HT-29 (cell line): ENCODE measurements at regions not wholly inside any gene's neighbourhood (a gene's known extent, or its start where the extent isn't known, plus 50 kb on each side); places are given as distances from the start of the nearest gene placed in this dataset.

Experiments
- DNase-seq: peaks from one replicate; pipeline ENCODE4 v3.0.0-alpha.2; 2015; ENCODE audit warnings: low spot score

DNA sequence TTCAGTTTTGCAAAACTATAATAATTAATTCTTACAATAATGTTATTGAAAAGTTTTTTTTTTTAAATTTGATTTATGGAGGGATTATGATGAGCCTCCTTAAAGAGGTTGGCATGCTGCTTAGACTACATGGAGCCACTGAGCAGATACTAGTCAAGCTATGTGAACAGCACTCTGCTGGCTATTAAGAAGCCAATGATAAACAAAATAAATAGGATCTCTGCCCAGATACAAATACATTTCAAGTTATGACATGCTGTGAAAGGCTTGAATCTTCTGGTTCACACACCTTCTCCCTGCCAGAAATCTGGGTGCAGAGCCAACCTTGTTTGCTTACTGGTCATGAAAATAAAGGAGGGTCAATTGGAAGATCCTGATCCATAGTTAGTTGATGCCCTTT lies 107.4 kb upstream of the NAV3 start:
- no peak for DNase-seq

DNA sequence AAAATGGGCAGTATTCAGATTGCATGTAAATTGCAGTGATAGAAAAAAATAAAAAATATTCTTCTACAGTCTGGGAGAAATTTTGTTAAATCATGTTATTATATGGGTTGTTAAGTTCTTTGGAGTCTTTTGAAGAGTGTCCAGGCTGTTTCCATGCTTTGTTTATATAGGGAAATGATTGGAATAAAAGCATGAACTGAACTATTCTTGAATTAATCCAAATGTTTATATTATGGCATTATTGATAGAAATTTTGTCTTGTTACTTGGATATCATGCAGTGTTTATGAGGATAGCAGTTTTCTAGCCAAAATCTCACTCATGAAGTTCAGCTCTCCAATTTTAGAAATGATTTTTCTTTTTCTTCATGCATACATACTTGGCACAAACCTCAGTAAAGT lies 108.2 kb upstream of the NAV3 start:
- DNase-seq, result no peak

GRCh38 chr12:77720258-77720657 lies 110.4 kb upstream of the NAV3 start:
- no peak for DNase-seq

GRCh38 chr12:77710209-77710608 lies 120.5 kb upstream of the NAV3 start:
- DNase-seq, result no peak

DNA sequence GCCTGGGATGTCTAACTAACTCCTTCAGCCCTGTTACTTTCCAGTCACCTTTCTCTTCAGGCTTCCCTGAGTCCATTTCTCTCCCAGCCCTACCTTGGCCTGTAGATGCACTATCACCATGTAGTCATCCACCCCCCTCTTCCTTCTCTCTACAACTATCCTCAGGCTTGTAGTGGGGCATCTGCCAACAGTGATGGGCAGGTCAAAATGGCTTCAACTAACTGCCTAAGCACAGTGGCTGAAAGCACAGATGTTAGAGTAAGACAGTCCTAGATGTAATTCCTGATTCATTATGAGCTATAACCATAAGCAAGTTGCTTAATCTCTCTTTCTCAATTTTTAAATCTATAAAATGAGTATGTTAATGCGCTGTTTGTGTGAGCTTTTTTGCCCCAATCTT lies 133.6 kb upstream of the NAV3 start:
- DNase-seq, result no peak

GRCh38 chr12:77696183-77696582 lies 134.5 kb upstream of the NAV3 start:
- DNase-seq, result no peak

DNA sequence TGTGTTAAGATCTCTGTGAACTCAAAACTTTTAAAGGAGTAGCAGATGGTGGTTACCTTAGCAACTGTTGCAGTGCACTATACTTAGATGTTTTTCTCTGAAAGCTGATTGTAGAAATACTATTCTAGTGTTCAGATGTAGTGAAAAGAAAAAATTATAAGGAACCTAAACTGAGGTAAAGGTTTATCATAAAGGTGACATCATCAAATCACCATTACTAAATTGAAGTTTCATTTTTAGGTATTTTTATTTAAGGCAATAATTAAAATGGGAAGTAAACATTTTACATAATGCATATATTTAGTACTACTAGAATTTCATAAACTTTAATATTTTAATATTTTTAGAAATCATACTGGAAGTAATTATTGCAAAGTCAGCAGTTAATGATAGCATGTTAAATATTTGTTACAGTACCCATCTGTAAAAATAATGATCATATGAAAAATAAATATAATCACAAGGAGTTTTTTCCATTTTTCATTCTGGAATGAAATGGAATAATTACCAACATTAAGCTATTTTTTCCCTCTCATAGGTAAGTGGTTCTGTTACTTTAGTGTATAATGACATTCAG lies 141.1 kb upstream of the NAV3 start:
- no peak for DNase-seq

DNA sequence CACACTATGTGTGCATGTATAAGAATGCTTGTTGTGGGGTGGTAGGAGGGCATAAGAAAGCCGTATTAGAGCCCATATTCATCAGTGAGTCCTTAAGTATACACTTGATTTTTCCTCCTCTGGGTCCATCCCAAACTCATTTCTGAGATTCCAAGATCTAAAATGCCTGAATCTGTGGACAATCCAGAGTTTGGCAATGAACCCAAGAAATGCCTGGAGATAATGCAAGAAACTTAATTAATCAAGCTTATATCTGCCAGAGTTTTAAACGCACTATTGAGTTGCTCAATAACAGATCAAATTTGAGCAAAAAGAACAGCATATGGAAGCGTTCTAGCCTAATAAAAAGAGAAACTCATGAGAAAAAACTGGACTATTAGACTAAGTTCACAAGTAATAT lies 143.4 kb upstream of the NAV3 start:
- no peak for DNase-seq

DNA sequence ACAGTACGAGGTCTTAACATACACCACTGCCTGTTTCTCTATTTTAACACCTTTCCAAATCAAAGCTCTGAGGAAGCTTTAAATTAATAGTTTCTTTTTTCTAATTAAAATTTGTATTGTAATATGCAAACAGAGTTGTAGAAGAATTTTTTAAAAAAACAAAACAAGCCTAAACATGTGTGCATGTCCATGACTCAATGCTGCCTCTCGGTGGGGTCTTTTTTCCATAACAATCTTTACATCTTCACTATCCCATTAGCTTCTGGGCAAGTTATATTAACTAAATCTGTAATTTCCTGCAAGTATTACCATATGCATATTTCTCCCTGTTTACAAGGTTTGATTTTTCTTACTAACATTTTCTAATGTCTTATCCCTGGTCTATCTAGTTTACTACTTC lies 143.9 kb upstream of the NAV3 start:
- DNase-seq, result peak; percentile 21

GRCh38 chr12:77685901-77686300 lies 144.8 kb upstream of the NAV3 start:
- DNase-seq, result no peak

- DNase-seq, result peak; percentile 80
Observed at GRCh38 chr12:77685112-77685511, 145.6 kb upstream of the NAV3 start.

GRCh38 chr12:77682488-77682887 lies 148.2 kb upstream of the NAV3 start:
- no peak for DNase-seq

DNA sequence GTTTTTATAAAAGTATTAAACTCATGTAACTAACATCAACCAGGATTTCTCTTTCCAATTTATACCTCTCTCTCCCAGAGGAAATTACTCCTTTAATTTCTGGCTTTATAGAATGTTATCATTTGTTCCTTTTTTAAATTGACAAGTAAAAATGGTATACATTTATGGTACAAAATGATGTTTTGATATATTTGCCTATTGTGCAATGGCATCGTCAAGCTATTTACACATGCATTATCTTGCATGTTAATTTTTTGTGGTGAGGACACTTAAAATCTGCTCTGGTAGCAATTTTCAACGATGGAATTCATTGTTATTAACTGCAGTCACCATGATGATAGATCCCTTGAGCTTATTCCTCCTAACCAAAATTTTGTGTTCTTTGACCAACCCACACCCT lies 149.0 kb upstream of the NAV3 start:
- DNase-seq, result no peak

- no peak for DNase-seq
Observed at GRCh38 chr12:77679686-77680085, 151.0 kb upstream of the NAV3 start.

GRCh38 chr12:77678621-77679020 lies 152.1 kb upstream of the NAV3 start:
- DNase-seq, result no peak

DNA sequence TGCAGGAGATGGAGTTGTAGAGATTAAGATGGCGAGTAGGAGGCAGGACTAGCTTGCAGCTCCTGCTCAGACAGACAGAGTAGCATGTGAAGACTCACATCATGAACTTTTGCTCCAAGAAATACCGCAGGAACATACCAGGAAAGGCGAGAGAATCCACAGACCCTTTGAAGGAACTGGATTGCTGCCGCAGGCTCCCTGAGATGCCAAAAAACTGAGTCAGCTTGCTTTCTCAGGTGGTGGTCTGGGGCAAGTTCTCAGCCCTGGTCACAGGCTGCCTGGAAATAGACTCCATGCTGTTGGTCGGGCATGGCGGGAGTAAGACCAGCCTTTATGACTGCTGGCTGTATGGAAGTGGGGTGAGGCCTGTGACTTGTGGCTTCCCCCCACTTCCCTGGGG lies 163.6 kb upstream of the NAV3 start:
- DNase-seq, result no peak

DNA sequence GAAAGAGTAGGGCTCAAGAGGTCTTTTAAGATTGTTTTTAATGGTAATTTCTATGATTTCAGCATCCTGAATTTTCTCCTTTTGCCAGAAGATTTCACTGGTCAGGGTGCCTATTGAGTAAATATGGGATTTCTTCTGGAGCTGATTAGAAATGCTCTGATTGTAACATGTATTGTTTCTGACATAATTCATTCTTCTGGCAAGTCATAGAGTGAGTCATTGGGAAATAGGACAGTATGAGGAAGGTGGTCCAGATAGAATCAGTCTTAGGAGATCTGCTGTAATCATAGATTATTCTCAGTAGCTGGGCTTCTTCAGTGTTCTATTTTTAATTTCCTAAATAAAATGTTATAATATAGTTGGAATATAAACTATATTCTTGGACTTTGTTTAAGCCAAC lies 182.0 kb upstream of the NAV3 start:
- DNase-seq, result no peak

GRCh38 chr12:77645966-77646598 lies 184.6 kb upstream of the NAV3 start:
- no peak for DNase-seq

GRCh38 chr12:77644915-77645605 lies 185.6 kb upstream of the NAV3 start:
- no peak for DNase-seq

GRCh38 chr12:77642246-77642645 lies 188.4 kb upstream of the NAV3 start:
- no peak for DNase-seq

GRCh38 chr12:77640356-77640755 lies 190.3 kb upstream of the NAV3 start:
- DNase-seq, result no peak

GRCh38 chr12:77630790-77631445 lies 199.8 kb upstream of the NAV3 start:
- no peak for DNase-seq

DNA sequence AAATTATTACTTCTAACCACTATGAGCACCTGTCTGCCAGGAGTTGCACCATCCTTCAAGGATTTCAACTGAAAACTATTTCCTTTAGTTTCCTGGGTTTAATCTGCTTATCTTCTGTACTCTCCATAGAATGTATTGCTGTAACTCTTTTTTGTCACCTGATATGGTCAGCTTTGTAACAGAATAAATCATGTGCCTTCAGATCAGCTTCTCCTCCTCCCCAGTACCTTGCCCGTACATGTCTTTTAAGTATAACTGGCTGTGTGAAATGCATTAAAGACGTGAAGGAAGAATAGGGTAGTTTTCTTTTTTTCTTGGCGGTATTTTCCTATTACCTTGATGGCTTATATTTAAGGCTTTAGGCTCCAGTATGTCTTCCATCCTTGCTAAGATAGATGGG lies 200.3 kb upstream of the NAV3 start:
- no peak for DNase-seq
